NT2/D1 (cell line): ENCODE measurements at regions not wholly inside any gene's neighbourhood (a gene's known extent, or its start where the extent isn't known, plus 50 kb on each side); places are given as distances from the start of the nearest gene placed in this dataset.

ENCODE experiments used
- DNase-seq: peaks from one replicate; pipeline ENCODE4 v3.0.0-alpha.2; 2011; ENCODE audit warnings: low read depth, low spot score
- H3K27me3 ChIP-seq: 2 replicates; pipeline ENCODE4 v1.6.0; 2011; ENCODE audit warnings: mild to moderate bottlenecking; ENCODE audit not compliant: insufficient read length, insufficient read depth
- H3K36me3 ChIP-seq: 2 replicates; pipeline ENCODE4 v1.6.1; 2011; ENCODE audit warnings: mild to moderate bottlenecking, low read length, mixed read lengths; ENCODE audit not compliant: insufficient read depth, insufficient read length
- H3K4me1 ChIP-seq: 2 replicates; pipeline ENCODE4 v1.5.1; 2011; ENCODE audit not compliant: insufficient read depth, insufficient read length
- H3K4me3 ChIP-seq: 2 replicates; pipeline ENCODE4 v1.5.1; 2011; ENCODE audit warnings: low read depth; ENCODE audit not compliant: insufficient read length
- H3K9ac ChIP-seq: 2 replicates; pipeline ENCODE4 v1.6.0; 2011; ENCODE audit warnings: low read depth; ENCODE audit not compliant: insufficient read length
- H3K9me3 ChIP-seq: 2 replicates; pipeline ENCODE4 v1.5.1; 2011; ENCODE audit warnings: mild to moderate bottlenecking, low read length; ENCODE audit not compliant: insufficient read depth
- SUZ12 ChIP-seq: IDR thresholded peaks from 2 replicates; pipeline ENCODE4 v1.6.1; 2011; ENCODE audit not compliant: insufficient read length, insufficient read depth; ENCODE audit errors: extremely low read depth
- YY1 ChIP-seq: IDR thresholded peaks from 2 replicates; pipeline ENCODE4 v1.6.1; 2011; ENCODE audit not compliant: insufficient read length, insufficient read depth
- ZNF274 ChIP-seq: IDR thresholded peaks from 2 replicates; pipeline ENCODE4 v1.6.1; 2011; ENCODE audit warnings: mild to moderate bottlenecking, low read depth, low read length

DNA sequence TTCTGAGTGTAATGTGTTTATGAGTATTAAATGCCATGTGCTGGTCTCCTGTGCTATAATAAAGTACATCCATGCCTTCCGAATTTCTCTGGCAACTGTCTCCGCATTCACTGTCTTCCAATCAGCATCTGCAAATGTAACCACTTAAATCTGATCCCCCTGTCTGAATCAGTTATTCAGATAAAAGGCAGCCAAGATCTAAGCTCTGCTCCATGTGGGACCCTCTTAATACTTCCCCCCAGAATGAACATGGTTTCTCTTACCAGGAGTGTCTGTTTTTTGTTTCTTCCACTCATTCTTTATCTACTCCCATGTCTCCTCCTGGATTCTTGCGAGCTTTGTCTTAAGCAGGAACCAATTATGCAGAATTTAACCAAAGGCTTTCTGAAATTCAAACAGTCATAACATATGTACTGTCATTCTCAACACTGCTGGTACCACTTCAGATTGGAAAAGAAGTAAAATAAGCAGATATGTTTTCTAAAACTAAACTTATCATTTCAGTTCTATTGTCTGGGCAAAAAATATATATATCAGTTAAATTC is 996.7 kb upstream of the FLRT2 start:
- Histone ChIP-seq H3K27me3 (no peaks in the 10 kb centered on the region), H3K9ac (no peak overlapping the region), H3K9me3 (no peaks in the 10 kb centered on the region), H3K36me3 (no peaks in the 10 kb centered on the region), H3K4me3 (no peak overlapping the region), H3K4me1 (no peaks in the 10 kb centered on the region)
- no peak for TF ChIP-seq ZNF274
- TF ChIP-seq YY1: no peak
- no peak for TF ChIP-seq SUZ12
- DNase-seq: no peak

DNA sequence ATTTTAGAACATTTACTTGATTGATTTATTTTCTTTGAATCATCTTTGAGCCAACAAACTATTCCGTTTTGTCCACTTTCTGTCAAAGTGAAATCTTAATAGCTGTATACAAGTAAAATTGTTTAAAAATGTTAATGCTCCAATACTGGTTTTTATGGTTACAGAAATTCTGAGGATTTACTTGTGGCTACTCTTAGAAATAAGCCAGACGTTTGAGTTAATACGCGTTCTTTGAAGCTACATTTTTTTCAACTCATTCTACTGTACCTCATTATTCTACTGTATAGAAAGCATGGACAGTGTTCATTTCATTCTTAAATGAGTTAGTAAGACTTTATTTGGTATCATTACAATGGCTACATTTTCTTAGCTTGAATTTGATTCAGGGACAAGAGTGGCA is 996.2 kb upstream of the FLRT2 start:
- DNase-seq: no peak
- Histone ChIP-seq H3K4me3 (no peak overlapping the region), H3K36me3 (no peaks in the 10 kb centered on the region), H3K9ac (no peak overlapping the region), H3K4me1 (no peaks in the 10 kb centered on the region), H3K9me3 (no peaks in the 10 kb centered on the region), H3K27me3 (no peaks in the 10 kb centered on the region)
- TF ChIP-seq ZNF274 (no peak), YY1 (no peak), SUZ12 (no peak)

- Histone ChIP-seq H3K27me3 (no peaks in the 10 kb centered on the region), H3K4me3 (no peak overlapping the region), H3K4me1 (no peaks in the 10 kb centered on the region), H3K9me3 (no peaks in the 10 kb centered on the region), H3K9ac (no peak overlapping the region), H3K36me3 (no peaks in the 10 kb centered on the region)
- TF ChIP-seq SUZ12 (no peak), YY1 (no peak), ZNF274 (no peak)
- no peak for DNase-seq
Measured at GRCh38 chr14:84535484-84535883, 994.5 kb upstream of the FLRT2 start.

DNA sequence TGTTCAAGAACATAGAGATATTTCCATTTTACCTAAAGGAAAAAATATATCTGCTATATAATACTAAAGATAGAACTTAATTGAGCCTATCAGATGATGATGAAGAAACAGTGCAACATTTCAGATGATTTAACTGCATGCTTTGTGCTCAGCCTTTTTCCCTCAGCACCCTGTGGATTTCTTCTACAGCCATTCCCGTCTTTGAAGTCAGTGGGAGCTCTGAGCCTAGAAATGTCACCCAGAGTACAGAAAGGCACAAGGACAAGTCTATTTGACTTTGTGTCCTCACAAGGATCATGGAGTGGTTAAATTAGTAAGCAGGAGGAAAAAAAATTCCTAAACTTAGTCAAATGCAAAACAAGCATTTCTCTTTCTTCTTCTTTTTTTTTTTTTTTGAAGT is 994.0 kb upstream of the FLRT2 start:
- Histone ChIP-seq H3K27me3 (no peaks in the 10 kb centered on the region), H3K9ac (no peak overlapping the region), H3K36me3 (no peaks in the 10 kb centered on the region), H3K4me1 (no peaks in the 10 kb centered on the region), H3K9me3 (no peaks in the 10 kb centered on the region), H3K4me3 (no peak overlapping the region)
- DNase-seq: no peak
- TF ChIP-seq SUZ12 (no peak), YY1 (no peak), ZNF274 (no peak)

DNA sequence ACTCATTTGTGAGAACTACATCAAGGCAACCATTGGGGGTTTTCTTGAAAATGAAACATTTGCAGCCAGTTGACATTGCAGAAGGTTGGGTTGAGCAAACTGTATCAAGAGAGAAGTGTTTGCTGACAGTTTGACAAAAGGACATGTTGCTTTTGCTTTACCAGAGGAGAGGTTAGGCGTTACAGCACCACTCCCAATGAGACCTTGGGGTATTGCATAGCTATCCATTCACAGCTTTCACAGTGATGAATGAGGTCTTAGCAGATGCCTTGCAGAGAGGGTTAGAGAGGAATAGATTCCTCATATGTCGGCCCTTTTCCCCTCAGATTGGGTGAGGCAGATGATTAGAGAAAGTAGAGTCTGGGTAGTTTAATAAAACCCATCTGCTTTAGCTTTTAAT is 988.9 kb upstream of the FLRT2 start:
- TF ChIP-seq YY1: no peak
- TF ChIP-seq SUZ12: no peak
- no peak for TF ChIP-seq ZNF274
- no peaks in the 10 kb centered on the region for H3K4me1 ChIP-seq
- no peak overlapping the region for H3K4me3 ChIP-seq
- no peaks in the 10 kb centered on the region for H3K9me3 ChIP-seq
- DNase-seq: no peak
- H3K36me3 ChIP-seq: no peaks in the 10 kb centered on the region
- no peak overlapping the region for H3K9ac ChIP-seq
- H3K27me3 ChIP-seq: no peaks in the 10 kb centered on the region

GRCh38 chr14:84543859-84544258 is 986.1 kb upstream of the FLRT2 start:
- H3K36me3 ChIP-seq: no peaks in the 10 kb centered on the region
- no peak for TF ChIP-seq YY1
- TF ChIP-seq SUZ12: no peak
- TF ChIP-seq ZNF274: no peak

DNA sequence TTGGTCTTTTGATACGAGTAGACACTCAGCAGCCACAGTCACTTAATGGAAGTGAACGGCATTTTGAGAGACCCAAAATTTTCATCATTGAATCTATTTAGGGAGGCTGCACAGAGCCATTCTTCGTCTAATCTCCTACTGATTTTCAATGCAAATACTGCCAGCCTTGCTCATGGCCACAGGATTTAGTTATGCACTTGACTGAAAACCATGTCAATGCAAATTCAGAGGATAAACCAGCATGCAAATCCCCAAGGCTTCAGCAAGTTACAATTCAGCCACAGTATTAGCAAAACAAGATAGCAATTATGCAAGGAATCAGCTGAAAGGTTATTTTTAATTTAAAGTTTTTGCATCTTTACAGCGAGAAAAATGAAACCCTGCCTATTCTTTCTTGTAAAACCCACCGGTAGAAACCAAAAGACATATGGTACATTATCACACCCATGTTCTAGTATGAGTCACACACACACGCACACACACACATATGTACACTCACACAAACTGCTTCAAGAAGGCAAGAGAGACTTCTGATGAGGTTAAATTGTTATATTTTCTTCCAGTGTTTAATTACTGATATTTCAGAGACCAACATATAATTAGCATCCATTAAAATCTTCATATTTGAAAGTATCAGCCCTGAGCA is 985.3 kb upstream of the FLRT2 start:
- no peaks in the 10 kb centered on the region for H3K9me3 ChIP-seq
- H3K27me3 ChIP-seq: no peaks in the 10 kb centered on the region
- no peak overlapping the region for H3K4me3 ChIP-seq
- no peak for DNase-seq
- no peak for TF ChIP-seq ZNF274
- no peak for TF ChIP-seq SUZ12
- no peak for TF ChIP-seq YY1
- no peak overlapping the region for H3K9ac ChIP-seq
- no peaks in the 10 kb centered on the region for H3K36me3 ChIP-seq
- H3K4me1 ChIP-seq: no peaks in the 10 kb centered on the region

More at GRCh38 chr14:84543859-84544258, 986.1 kb upstream of the FLRT2 start:
- Histone ChIP-seq H3K4me1 (no peaks in the 10 kb centered on the region), H3K27me3 (no peaks in the 10 kb centered on the region), H3K4me3 (no peak overlapping the region), H3K9ac (no peak overlapping the region), H3K9me3 (no peaks in the 10 kb centered on the region)
- DNase-seq: no peak

DNA sequence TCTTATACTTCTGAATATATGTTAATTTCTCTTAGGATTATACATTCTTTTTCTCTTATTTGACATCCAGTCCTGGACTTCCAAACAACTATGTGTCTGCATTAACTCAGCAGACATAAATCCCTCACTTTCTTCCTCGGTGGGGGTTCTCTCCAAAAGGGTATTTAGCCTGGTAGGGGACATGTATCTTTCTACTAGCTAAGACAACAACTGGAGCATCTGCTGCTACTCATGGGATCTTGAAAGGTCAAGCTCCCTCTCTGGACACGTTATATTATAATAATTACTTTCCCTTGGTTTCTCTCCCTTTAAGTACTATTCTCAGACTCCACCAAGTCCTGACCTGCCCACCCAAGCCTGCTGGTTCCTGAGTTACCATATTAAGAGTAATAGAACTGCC is 983.7 kb upstream of the FLRT2 start:
- H3K9ac ChIP-seq: no peak overlapping the region
- H3K4me3 ChIP-seq: no peak overlapping the region
- DNase-seq: no peak
- H3K36me3 ChIP-seq: no peaks in the 10 kb centered on the region
- TF ChIP-seq ZNF274 (no peak), SUZ12 (no peak), YY1 (no peak)
- no peaks in the 10 kb centered on the region for H3K4me1 ChIP-seq
- H3K9me3 ChIP-seq: no peaks in the 10 kb centered on the region
- no peaks in the 10 kb centered on the region for H3K27me3 ChIP-seq
